GM23338 (cell line): ENCODE measurements at regions not wholly inside any gene's neighbourhood (a gene's known extent, or its start where the extent isn't known, plus 50 kb on each side); places are given as distances from the start of the nearest gene placed in this dataset.

Experiments
- ATAC-seq: fragments of 200-7000 bp; cut with Tn5 transposase; 3 replicates; pipeline ENCODE4 v1.9.1; 2020
- DNase-seq: peaks from one replicate; pipeline ENCODE4 v3.0.0-alpha.2; 2015; ENCODE audit warnings: low spot score
- H2AFZ ChIP-seq: fragments of 200-600 bp; sonication (generic); 2 replicates; pipeline ENCODE4 v1.8.0; 2016; ENCODE audit warnings: antibody characterized with exemption, mild to moderate bottlenecking, moderate library complexity
- H3F3A ChIP-seq: fragments of 200-600 bp; sonication (generic); replicated peaks from 2 replicates; pipeline ENCODE4 v1.8.0; 2017; ENCODE audit warnings: antibody characterized with exemption, mixed run types, low read depth
- H3K27ac ChIP-seq: fragments of 200-600 bp; sonication (generic); 2 replicates; pipeline ENCODE4 v1.6.1; 2016; ENCODE audit warnings: low read depth
- H3K27me3 ChIP-seq: fragments of 200-600 bp; sonication (generic); 2 replicates; pipeline ENCODE4 v1.8.0; 2016; ENCODE audit warnings: mild to moderate bottlenecking, mixed run types, moderate library complexity; ENCODE audit not compliant: insufficient read depth
- H3K36me3 ChIP-seq: fragments of 200-600 bp; sonication (generic); 2 replicates; pipeline ENCODE4 v1.8.0; 2016; ENCODE audit warnings: mild to moderate bottlenecking; ENCODE audit not compliant: insufficient read depth
- H3K4me1 ChIP-seq: fragments of 200-600 bp; sonication (generic); 2 replicates; pipeline ENCODE4 v1.8.0; 2016; ENCODE audit warnings: mild to moderate bottlenecking, moderate library complexity; ENCODE audit not compliant: insufficient read depth
- H3K4me2 ChIP-seq: fragments of 200-600 bp; sonication (generic); 2 replicates; pipeline ENCODE4 v1.7.1; 2017; ENCODE audit warnings: mixed run types
- H3K4me3 ChIP-seq: fragments of 200-600 bp; sonication (generic); 2 replicates; pipeline ENCODE4 v1.6.1; 2016; ENCODE audit warnings: mixed run types
- H3K79me2 ChIP-seq: fragments of 200-600 bp; sonication (generic); replicated peaks from 2 replicates; pipeline ENCODE4 v1.8.0; 2017; ENCODE audit warnings: mild to moderate bottlenecking; ENCODE audit not compliant: insufficient read depth
- H3K9me2 ChIP-seq: fragments of 200-600 bp; sonication (generic); 2 replicates; pipeline ENCODE4 v1.8.0; 2017; ENCODE audit not compliant: insufficient read depth
- H4K20me1 ChIP-seq: fragments of 200-600 bp; sonication (generic); replicated peaks from 2 replicates; pipeline ENCODE4 v1.8.0; 2017; ENCODE audit warnings: mild to moderate bottlenecking; ENCODE audit not compliant: insufficient read depth
- H3K27ac Mint-ChIP-seq: 2 replicates; pipeline ENCODE4 v1.8.0; 2020; ENCODE audit warnings: inconsistent platforms, mild to moderate bottlenecking, moderate library complexity, mixed read lengths
- H3K27me3 Mint-ChIP-seq: 3 replicates; pipeline ENCODE4 v1.8.0; 2022; ENCODE audit warnings: low read depth, mild to moderate bottlenecking, moderate library complexity, mixed read lengths, inconsistent platforms; ENCODE audit not compliant: insufficient read depth, poor library complexity
- H3K36me3 Mint-ChIP-seq: 3 replicates; pipeline ENCODE4 v1.8.0; 2021; ENCODE audit warnings: low read depth, mild to moderate bottlenecking, inconsistent platforms, moderate library complexity, mixed read lengths
- H3K4me1 Mint-ChIP-seq: 3 replicates; pipeline ENCODE4 v1.8.0; 2020; ENCODE audit warnings: mild to moderate bottlenecking, inconsistent platforms, mixed read lengths
- H3K4me3 Mint-ChIP-seq: 3 replicates; pipeline ENCODE4 v1.8.0; 2021; ENCODE audit warnings: moderate library complexity, mild to moderate bottlenecking, inconsistent platforms, mixed read lengths
- H3K9me3 Mint-ChIP-seq: 3 replicates; pipeline ENCODE4 v1.8.0; 2020; ENCODE audit warnings: moderate library complexity, mild to moderate bottlenecking, inconsistent platforms, mixed read lengths
- CREB1 ChIP-seq: fragments of 250-450 bp; sonication (Bioruptor Pico); IDR thresholded peaks from 2 replicates; pipeline ENCODE4 v1.5.0; 2020; ENCODE audit warnings: low read depth, mild to moderate bottlenecking, moderate library complexity
- CTCF ChIP-seq, 2 experiments: fragments of 200-600 bp in 1 of 2; sonication (generic) in 1 of 2; conservative IDR thresholded peaks; 2 replicates each; pipeline versions ENCODE4 v1.5.1 to v1.6.1; 2016 to 2017; ENCODE audit warnings: antibody characterized with exemption in 2 of 2, low read depth in 2 of 2, mild to moderate bottlenecking in 2 of 2, moderate library complexity in 1 of 2
- EZH2 ChIP-seq: fragments of 200-600 bp; sonication (generic); IDR thresholded peaks from one replicate; pipeline ENCODE4 v1.8.0; 2017; ENCODE audit warnings: antibody characterized with exemption, mild to moderate bottlenecking, low read depth; ENCODE audit not compliant: unreplicated experiment
- EZH2phosphoT487 ChIP-seq: fragments of 200-600 bp; sonication (generic); IDR thresholded peaks from one replicate; pipeline ENCODE4 v1.8.1; 2018; ENCODE audit warnings: antibody characterized with exemption; ENCODE audit not compliant: unreplicated experiment
- JUNB ChIP-seq: IDR thresholded peaks from one replicate; pipeline ENCODE4 v1.6.1; 2016; ENCODE audit warnings: antibody characterized with exemption; ENCODE audit not compliant: unreplicated experiment
- REST ChIP-seq: IDR thresholded peaks from one replicate; pipeline ENCODE4 v1.6.1; 2018; ENCODE audit warnings: antibody characterized with exemption; ENCODE audit not compliant: unreplicated experiment
- STAT1 ChIP-seq: IDR thresholded peaks from one replicate; pipeline ENCODE4 v1.6.1; 2016; ENCODE audit warnings: antibody characterized with exemption; ENCODE audit not compliant: unreplicated experiment
- TF ChIP-seq, protein P1 (sequence below): IDR thresholded peaks from 2 replicates; pipeline ENCODE4 v1.6.1; 2016; ENCODE audit warnings: antibody characterized with exemption

- no peak for TF ChIP-seq REST
- no peak for TF ChIP-seq STAT1
- no peak for TF ChIP-seq CTCF (conservative IDR thresholded peaks at IDR 0.05; ENCODE audit: low read depth in 2 of 2)
- no peak for TF ChIP-seq EZH2phosphoT487
- TF ChIP-seq, protein P1, sequence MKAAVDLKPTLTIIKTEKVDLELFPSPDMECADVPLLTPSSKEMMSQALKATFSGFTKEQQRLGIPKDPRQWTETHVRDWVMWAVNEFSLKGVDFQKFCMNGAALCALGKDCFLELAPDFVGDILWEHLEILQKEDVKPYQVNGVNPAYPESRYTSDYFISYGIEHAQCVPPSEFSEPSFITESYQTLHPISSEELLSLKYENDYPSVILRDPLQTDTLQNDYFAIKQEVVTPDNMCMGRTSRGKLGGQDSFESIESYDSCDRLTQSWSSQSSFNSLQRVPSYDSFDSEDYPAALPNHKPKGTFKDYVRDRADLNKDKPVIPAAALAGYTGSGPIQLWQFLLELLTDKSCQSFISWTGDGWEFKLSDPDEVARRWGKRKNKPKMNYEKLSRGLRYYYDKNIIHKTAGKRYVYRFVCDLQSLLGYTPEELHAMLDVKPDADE, result no peak
- no peak for TF ChIP-seq EZH2
- TF ChIP-seq CREB1 (CRISPR knock-in tag), result no peak
Observed at GRCh38 chr14:22231018-22231417, 358.0 kb downstream of the DAD1 start (continued).

- no peak overlapping the region; the same call in 2 of the 3 replicates for H3K4me3 Mint-ChIP-seq
- no peak for ATAC-seq
- peaks cover 34% of the 10 kb centered on the region for H3K9me3 Mint-ChIP-seq
- no peak overlapping the region for H3K4me2 ChIP-seq
- H2AFZ ChIP-seq, result no peak overlapping the region
- peaks cover 34% of the 10 kb centered on the region for H3K36me3 Mint-ChIP-seq
- peaks cover 16% of the 10 kb centered on the region for H3K4me1 Mint-ChIP-seq
- H3K4me3 ChIP-seq, result no peak overlapping the region
- no peaks in the 10 kb centered on the region for H3F3A ChIP-seq
- H3K27ac Mint-ChIP-seq, result no peak overlapping the region
- H3K27me3 Mint-ChIP-seq, result peaks cover 8% of the 10 kb centered on the region
- peaks cover 15% of the 10 kb centered on the region for H3K36me3 ChIP-seq
- no peak overlapping the region for H3K27ac ChIP-seq
- no peaks in the 10 kb centered on the region for H3K79me2 ChIP-seq
- H3K27me3 ChIP-seq, result no peaks in the 10 kb centered on the region
- no peak for DNase-seq
- H3K9me2 ChIP-seq, result 0 out of 2 replicates have a peak, but pooled peaks cover 7% of the 10 kb centered on the region
- no peaks in the 10 kb centered on the region for H4K20me1 ChIP-seq
- peaks cover 10% of the 10 kb centered on the region for H3K4me1 ChIP-seq
- no peak for TF ChIP-seq REST
- TF ChIP-seq CTCF (conservative IDR thresholded peaks at IDR 0.05; ENCODE audit: low read depth in 2 of 2), result no peak
- no peak for TF ChIP-seq JUNB
Observed at GRCh38 chr14:22230517-22230916, 358.5 kb downstream of the DAD1 start.
